Endothelial cell (in vitro differentiated cells): ENCODE measurements at regions not wholly inside any gene's neighbourhood (a gene's known extent, or its start where the extent isn't known, plus 50 kb on each side); places are given as distances from the start of the nearest gene placed in this dataset.

ENCODE experiments used
- DNase-seq: peaks from one replicate; pipeline ENCODE4 v3.0.0; 2021; ENCODE audit warnings: low spot score
- H3K27ac Mint-ChIP-seq: one replicate; pipeline ENCODE4 v1.8.0; 2021; ENCODE audit warnings: mixed read lengths, inconsistent platforms; ENCODE audit not compliant: unreplicated experiment
- H3K27me3 Mint-ChIP-seq: one replicate; pipeline ENCODE4 v1.8.0; 2021; ENCODE audit warnings: mild to moderate bottlenecking, moderate library complexity, mixed read lengths, inconsistent platforms; ENCODE audit not compliant: unreplicated experiment
- H3K36me3 Mint-ChIP-seq: one replicate; pipeline ENCODE4 v1.8.0; 2021; ENCODE audit warnings: mild to moderate bottlenecking, low read depth, mixed read lengths, inconsistent platforms; ENCODE audit not compliant: unreplicated experiment
- H3K4me1 Mint-ChIP-seq: one replicate; pipeline ENCODE4 v1.8.0; 2021; ENCODE audit warnings: mild to moderate bottlenecking, mixed read lengths, inconsistent platforms; ENCODE audit not compliant: unreplicated experiment
- H3K4me3 Mint-ChIP-seq: one replicate; pipeline ENCODE4 v1.8.0; 2021; ENCODE audit warnings: mild to moderate bottlenecking, mixed read lengths, inconsistent platforms; ENCODE audit not compliant: unreplicated experiment
- H3K9me3 Mint-ChIP-seq: one replicate; pipeline ENCODE4 v1.8.0; 2021; ENCODE audit warnings: mixed read lengths, inconsistent platforms; ENCODE audit not compliant: unreplicated experiment
- TF ChIP-seq, protein P1 (sequence below): fragments of 200-600 bp; sonication (generic); IDR thresholded peaks from one replicate; pipeline ENCODE4 v1.5.0; 2021; ENCODE audit warnings: antibody characterized with exemption; ENCODE audit not compliant: unreplicated experiment

DNA sequence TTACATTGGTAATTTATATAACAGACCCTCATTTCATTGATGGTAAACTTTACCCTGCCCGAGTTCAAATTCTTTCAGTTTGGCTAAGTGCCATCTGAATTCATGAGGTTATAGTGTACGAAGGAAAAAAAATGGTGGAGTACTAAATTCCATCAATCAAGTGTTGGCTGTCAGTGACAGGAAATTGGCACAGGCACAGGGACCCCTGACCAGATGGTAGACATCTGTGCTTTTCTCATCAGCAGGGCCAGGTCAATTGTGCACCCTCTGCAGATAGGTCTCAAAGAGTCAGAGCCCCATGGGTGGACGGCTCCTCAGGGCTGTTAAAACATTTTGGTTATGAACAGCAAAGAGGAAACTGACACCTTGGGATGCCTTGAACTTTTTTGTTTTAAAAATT, 439.2 kb downstream of the SETBP1 start:
- TF ChIP-seq, protein P1, sequence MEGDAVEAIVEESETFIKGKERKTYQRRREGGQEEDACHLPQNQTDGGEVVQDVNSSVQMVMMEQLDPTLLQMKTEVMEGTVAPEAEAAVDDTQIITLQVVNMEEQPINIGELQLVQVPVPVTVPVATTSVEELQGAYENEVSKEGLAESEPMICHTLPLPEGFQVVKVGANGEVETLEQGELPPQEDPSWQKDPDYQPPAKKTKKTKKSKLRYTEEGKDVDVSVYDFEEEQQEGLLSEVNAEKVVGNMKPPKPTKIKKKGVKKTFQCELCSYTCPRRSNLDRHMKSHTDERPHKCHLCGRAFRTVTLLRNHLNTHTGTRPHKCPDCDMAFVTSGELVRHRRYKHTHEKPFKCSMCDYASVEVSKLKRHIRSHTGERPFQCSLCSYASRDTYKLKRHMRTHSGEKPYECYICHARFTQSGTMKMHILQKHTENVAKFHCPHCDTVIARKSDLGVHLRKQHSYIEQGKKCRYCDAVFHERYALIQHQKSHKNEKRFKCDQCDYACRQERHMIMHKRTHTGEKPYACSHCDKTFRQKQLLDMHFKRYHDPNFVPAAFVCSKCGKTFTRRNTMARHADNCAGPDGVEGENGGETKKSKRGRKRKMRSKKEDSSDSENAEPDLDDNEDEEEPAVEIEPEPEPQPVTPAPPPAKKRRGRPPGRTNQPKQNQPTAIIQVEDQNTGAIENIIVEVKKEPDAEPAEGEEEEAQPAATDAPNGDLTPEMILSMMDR = no peak
- no peaks in the 10 kb centered on the region for H3K9me3 Mint-ChIP-seq
- no peak overlapping the region for H3K4me3 Mint-ChIP-seq
- H3K27me3 Mint-ChIP-seq = peaks cover 3% of the 10 kb centered on the region
- H3K36me3 Mint-ChIP-seq = no peaks in the 10 kb centered on the region
- no peaks in the 10 kb centered on the region for H3K4me1 Mint-ChIP-seq
- DNase-seq = no peak
- H3K27ac Mint-ChIP-seq = no peak overlapping the region

DNA sequence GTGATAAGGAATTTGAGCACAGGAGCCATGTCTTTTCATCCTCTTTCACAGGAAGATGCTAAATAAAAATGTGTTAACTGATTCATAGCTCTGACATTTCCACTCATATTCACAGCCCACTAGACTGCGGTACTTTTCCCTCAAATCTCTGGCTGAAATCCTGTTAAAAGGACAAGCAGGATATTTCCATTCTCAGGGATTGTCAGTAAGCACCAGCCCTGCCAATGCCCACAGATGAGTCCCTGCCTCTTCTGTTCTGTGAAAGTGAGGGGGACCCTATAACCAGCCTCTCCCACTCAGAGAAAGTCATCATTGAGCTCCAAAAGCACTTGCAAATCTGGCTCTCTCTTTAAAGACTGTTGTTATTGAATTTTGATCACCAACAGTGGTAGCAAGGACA, 440.5 kb downstream of the SETBP1 start:
- no peak overlapping the region for H3K27ac Mint-ChIP-seq
- no peaks in the 10 kb centered on the region for H3K9me3 Mint-ChIP-seq
- no peaks in the 10 kb centered on the region for H3K36me3 Mint-ChIP-seq
- no peak for DNase-seq
- H3K27me3 Mint-ChIP-seq = peaks cover 3% of the 10 kb centered on the region
- H3K4me1 Mint-ChIP-seq = no peaks in the 10 kb centered on the region
- TF ChIP-seq, protein P1 = no peak
- H3K4me3 Mint-ChIP-seq = no peak overlapping the region

DNA sequence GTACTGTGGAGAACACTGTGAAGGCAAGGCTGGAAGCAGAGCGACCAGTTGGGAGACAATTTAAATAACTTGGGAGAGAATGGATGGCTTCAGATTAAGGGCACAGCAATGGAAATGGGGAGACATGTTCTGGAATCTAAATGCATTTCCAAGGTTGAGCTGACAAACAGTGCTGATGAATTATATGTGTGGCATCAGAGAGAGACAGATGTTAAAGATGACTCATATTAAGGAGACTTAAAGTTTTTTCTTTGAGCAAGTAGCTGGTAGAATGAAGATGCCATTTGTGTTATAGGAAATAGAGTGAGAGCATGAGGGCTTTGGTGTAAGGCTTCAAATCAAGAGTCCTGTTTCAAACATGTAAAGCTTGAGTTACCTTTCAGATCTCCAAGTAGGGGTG, 441.8 kb downstream of the SETBP1 start:
- peaks cover 3% of the 10 kb centered on the region for H3K27me3 Mint-ChIP-seq
- no peaks in the 10 kb centered on the region for H3K9me3 Mint-ChIP-seq
- TF ChIP-seq, protein P1 = no peak
- H3K4me3 Mint-ChIP-seq = no peak overlapping the region
- DNase-seq = no peak
- no peaks in the 10 kb centered on the region for H3K4me1 Mint-ChIP-seq
- no peaks in the 10 kb centered on the region for H3K36me3 Mint-ChIP-seq
- H3K27ac Mint-ChIP-seq = no peak overlapping the region

DNA sequence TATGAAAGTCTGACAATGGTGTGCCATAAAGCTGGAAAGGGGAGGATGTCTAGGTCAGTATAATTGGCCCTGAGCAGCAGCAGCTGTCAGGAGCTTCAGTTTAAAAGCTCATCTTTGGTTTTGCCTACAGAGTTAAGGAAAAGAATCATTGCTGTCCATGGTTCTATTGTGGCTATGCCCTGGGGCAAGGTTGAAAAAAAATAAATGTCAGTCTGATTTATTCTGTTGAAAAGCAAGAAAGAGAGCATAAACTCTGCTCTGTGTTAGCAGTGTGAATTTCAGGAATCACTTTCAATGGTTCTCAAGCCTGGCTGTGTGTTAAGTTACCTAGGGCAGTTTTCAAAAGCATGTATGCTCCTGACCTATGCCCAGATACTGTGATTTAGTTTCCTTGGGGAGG, 446.7 kb downstream of the SETBP1 start:
- Mint-ChIP-seq H3K27ac (no peak overlapping the region), H3K36me3 (no peaks in the 10 kb centered on the region), H3K27me3 (peaks cover 1% of the 10 kb centered on the region), H3K4me3 (no peak overlapping the region), H3K4me1 (peaks cover 7% of the 10 kb centered on the region), H3K9me3 (no peaks in the 10 kb centered on the region)
- no peak for DNase-seq
- TF ChIP-seq, protein P1 = no peak

DNA sequence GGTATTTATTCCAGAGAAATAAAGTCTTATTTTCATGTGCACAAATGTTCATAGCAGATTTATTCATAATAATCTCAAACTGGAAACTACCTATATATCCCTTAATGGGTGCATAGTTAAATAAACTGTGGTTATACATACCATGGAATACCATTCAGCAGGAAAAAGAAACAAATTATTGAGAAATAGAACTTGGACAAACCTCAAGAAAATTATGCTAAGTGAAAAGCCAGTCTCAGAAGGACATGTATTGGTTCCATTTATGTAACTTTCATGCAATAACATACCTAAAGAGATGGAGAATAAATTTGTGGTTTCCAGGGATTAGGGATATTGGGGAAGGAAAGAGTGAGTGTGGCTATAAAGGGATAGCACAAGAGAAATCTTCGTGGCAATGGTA, 452.6 kb downstream of the SETBP1 start:
- Mint-ChIP-seq H3K9me3 (no peaks in the 10 kb centered on the region), H3K27ac (no peak overlapping the region), H3K4me1 (peaks cover 7% of the 10 kb centered on the region), H3K4me3 (no peak overlapping the region), H3K27me3 (no peaks in the 10 kb centered on the region), H3K36me3 (no peaks in the 10 kb centered on the region)
- DNase-seq = no peak
- TF ChIP-seq, protein P1 = no peak
